Caki2 (cell line): ENCODE measurements at regions not wholly inside any gene's neighbourhood (a gene's known extent, or its start where the extent isn't known, plus 50 kb on each side); places are given as distances from the start of the nearest gene placed in this dataset.

ENCODE experiments used
- DNase-seq: peaks from one replicate; pipeline ENCODE4 v3.0.0-alpha.2; 2015; ENCODE audit warnings: low read depth
- in situ Hi-C: cut with HindIII; loops from 2 replicates; pipeline ENCODE4 v1.10.0; 2016; ENCODE audit warnings: low sequenced_read_pairs, low pct_unique_long_range_greater_than_20kb, mixed read lengths

- in situ Hi-C loops, result no loop called here
- no peak for DNase-seq
These were observed 319.1 kb upstream of the RPS6KA3 start for GRCh38 chrX:20585782-20586181.

GRCh38 chrX:20571611-20572010 is 304.9 kb upstream of the RPS6KA3 start:
- in situ Hi-C loops, result no loop called here
- DNase-seq, result no peak

GRCh38 chrX:20567108-20567507 is 300.4 kb upstream of the RPS6KA3 start:
- no peak for DNase-seq
- in situ Hi-C loops, result no loop called here

- in situ Hi-C loops, result no loop called here
- DNase-seq, result peak; percentile 82
These were observed 280.9 kb upstream of the RPS6KA3 start for GRCh38 chrX:20547611-20548051.

GRCh38 chrX:20545538-20545937 is 278.8 kb upstream of the RPS6KA3 start:
- in situ Hi-C loops, result no loop called here
- no peak for DNase-seq

- DNase-seq, result no peak
- in situ Hi-C loops, result no loop called here
These were observed 275.4 kb upstream of the RPS6KA3 start for GRCh38 chrX:20542072-20542471.

GRCh38 chrX:20538974-20539373 is 272.3 kb upstream of the RPS6KA3 start:
- in situ Hi-C loops, result no loop called here
- DNase-seq, result no peak

GRCh38 chrX:20531667-20532066 is 265.0 kb upstream of the RPS6KA3 start:
- DNase-seq, result no peak

GRCh38 chrX:20530406-20530921 is 263.8 kb upstream of the RPS6KA3 start:
- in situ Hi-C loops, result no loop called here
- DNase-seq, result peak; percentile 48

More at GRCh38 chrX:20531667-20532066, 265.0 kb upstream of the RPS6KA3 start:
- in situ Hi-C loops, result no loop called here

- DNase-seq, result no peak
- in situ Hi-C loops, result no loop called here
These were observed 263.0 kb upstream of the RPS6KA3 start for GRCh38 chrX:20529711-20530110.

- no peak for DNase-seq
- in situ Hi-C loops, result no loop called here
These were observed 262.6 kb upstream of the RPS6KA3 start for GRCh38 chrX:20529301-20529700.

GRCh38 chrX:20527558-20528011 is 260.9 kb upstream of the RPS6KA3 start:
- DNase-seq, result peak; percentile 22

GRCh38 chrX:20527041-20527440 is 260.3 kb upstream of the RPS6KA3 start:
- no peak for DNase-seq
- in situ Hi-C loops, result no loop called here

More at GRCh38 chrX:20527558-20528011, 260.9 kb upstream of the RPS6KA3 start:
- in situ Hi-C loops, result no loop called here

- in situ Hi-C loops, result no loop called here
- DNase-seq, result no peak
These were observed 257.1 kb upstream of the RPS6KA3 start for GRCh38 chrX:20523626-20524312.

GRCh38 chrX:20522420-20522819 is 255.7 kb upstream of the RPS6KA3 start:
- DNase-seq, result no peak
- in situ Hi-C loops, result no loop called here

- DNase-seq, result no peak
- in situ Hi-C loops, result no loop called here
These were observed 254.5 kb upstream of the RPS6KA3 start for GRCh38 chrX:20521222-20521621.

- no peak for DNase-seq
- in situ Hi-C loops, result no loop called here
These were observed 253.1 kb upstream of the RPS6KA3 start for GRCh38 chrX:20519826-20520225.

GRCh38 chrX:20519146-20519545 is 252.4 kb upstream of the RPS6KA3 start:
- no peak for DNase-seq
- in situ Hi-C loops, result no loop called here

GRCh38 chrX:20517565-20517964 is 250.9 kb upstream of the RPS6KA3 start:
- DNase-seq, result no peak
- in situ Hi-C loops, result no loop called here

GRCh38 chrX:20515841-20516461 is 249.2 kb upstream of the RPS6KA3 start:
- DNase-seq, result peak; percentile 83
- in situ Hi-C loops, result no loop called here
